OCI-LY7 (cell line): ENCODE measurements at regions not wholly inside any gene's neighbourhood (a gene's known extent, or its start where the extent isn't known, plus 50 kb on each side); places are given as distances from the start of the nearest gene placed in this dataset.

ENCODE experiments used
- CTCF ChIP-seq: fragments of 200-600 bp; sonication (generic); conservative IDR thresholded peaks from 2 replicates; pipeline ENCODE4 v1.5.1; 2014; ENCODE audit warnings: mild to moderate bottlenecking, antibody characterized with exemption, low read length, moderate library complexity, mixed read lengths
- EZH2phosphoT487 ChIP-seq: fragments of 200-600 bp; sonication (generic); IDR thresholded peaks from 2 replicates; pipeline ENCODE4 v1.6.1; 2018; ENCODE audit warnings: low read depth, borderline replicate concordance, mild to moderate bottlenecking, mixed run types, antibody characterized with exemption, low read length, moderate library complexity, mixed read lengths

- TF ChIP-seq CTCF (no peak), EZH2phosphoT487 (no peak)
These were observed 164.4 kb upstream of the OR13F1 start for GRCh38 chr9:104339692-104340091.
